NCI-H510A treated with DMSO at 0.1 percent for 48 hours (cell line): ENCODE measurements at regions not wholly inside any gene's neighbourhood (a gene's known extent, or its start where the extent isn't known, plus 50 kb on each side); places are given as distances from the start of the nearest gene placed in this dataset.
"Not testable (repeated sequence)": the region's sequence is repeated elsewhere in the genome, so short reads cannot be mapped to it uniquely, and the experiment has no call there.

Experiments
- DNase-seq: peaks from one replicate; lab custom pipeline; 2025; lab: John Stamatoyannopoulos, UW

DNA sequence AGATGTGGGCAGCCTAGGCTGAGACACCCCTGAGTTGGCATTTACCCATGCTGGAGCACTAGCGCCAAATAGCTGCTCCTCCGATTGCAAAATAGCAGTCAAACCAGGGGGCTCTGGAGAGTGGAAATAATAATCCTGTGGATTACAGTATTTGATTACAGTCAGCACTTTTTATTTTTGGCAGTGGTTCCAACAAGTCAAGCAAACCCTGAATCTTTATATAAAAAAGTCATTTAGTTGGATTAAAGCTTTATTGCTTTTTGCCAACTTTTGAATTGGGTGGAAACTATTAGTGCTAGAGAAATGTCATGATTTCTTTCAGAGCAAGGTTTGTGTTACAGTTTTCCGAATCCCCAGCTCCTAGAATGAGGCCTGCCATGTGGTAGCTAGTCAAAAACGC lies 99.3 kb upstream of the FAM20A start:
- DNase-seq, result no peak

DNA sequence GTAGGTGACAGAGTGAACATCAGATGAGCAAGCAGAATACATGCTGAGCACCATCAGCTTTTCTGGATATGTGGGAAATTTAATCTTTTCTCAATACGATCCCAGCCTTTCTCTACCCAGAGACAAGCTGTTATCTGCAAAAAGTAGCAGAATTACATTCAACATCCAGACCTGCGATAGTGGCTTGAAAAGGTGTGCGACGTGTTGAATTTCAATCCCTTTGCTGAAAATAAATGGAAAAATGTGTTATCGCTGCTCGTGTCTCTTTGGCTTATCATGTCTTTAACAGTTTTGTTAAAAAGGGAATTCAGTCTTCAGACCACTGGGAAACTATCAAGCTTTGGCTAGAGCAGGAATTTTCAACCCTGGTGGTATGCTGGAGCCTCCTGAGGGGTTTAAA lies 98.8 kb upstream of the FAM20A start:
- DNase-seq, result no peak

DNA sequence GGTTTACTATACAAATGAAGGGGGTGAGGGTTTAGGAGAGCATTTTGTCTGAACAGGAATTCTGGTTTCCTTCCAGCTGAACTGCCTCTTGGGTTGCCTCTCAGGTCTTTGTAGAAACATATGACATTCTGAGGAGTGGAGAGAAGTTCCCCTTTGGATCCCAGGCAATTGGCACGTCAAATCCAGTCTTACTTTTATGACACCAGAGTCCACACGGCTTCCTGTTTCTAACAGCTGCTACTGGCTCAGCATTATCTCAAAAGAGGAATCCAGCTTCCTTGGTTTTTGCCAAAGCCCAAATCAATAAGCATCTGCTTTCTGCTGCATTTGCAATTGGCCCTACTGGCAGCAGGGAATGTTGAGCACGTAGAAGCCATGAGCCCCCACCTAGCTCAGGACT lies 97.6 kb upstream of the FAM20A start:
- no peak for DNase-seq

DNA sequence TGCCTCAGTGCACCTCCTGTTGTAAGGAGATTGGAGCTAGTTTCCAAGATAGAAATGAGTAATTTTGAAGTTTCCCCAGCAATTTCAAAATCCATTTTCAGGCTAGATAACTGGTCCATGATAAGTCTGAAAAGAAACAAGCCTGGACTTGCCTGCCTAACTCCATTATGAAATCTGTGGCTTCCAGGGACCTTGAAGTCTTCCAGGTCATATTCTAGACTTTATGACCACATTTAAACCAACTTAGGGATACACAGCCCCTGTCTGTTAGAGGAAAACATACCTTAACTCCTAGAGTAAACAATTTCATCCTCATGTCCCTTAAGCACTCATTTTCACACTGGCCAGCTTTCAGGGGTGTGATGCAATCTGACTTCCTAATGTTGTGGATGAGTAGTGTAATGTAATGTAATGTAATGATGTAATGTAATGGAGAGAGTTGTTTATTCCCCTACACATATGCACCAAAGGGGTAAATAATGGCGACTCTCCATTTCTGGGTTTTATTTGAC lies 96.7 kb upstream of the FAM20A start:
- DNase-seq, result no peak

DNA sequence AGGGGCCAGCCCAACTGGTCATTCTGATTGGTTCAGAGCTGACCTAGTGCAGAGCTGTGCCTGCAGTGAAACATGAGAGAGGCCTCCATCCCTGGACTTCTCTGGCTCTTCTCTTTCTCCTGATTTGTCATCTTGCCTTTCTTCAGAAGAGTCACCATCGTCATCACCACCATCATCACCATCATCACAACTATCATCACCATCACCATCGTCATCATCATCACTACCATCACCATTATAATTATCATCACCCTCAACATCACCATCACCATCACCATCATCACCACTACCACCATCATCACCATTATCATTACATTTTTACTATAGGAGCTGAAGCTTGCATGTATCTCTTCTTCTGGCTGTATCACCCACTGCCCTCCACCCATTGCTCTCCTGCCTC lies 94.5 kb upstream of the FAM20A start:
- no peak for DNase-seq

DNA sequence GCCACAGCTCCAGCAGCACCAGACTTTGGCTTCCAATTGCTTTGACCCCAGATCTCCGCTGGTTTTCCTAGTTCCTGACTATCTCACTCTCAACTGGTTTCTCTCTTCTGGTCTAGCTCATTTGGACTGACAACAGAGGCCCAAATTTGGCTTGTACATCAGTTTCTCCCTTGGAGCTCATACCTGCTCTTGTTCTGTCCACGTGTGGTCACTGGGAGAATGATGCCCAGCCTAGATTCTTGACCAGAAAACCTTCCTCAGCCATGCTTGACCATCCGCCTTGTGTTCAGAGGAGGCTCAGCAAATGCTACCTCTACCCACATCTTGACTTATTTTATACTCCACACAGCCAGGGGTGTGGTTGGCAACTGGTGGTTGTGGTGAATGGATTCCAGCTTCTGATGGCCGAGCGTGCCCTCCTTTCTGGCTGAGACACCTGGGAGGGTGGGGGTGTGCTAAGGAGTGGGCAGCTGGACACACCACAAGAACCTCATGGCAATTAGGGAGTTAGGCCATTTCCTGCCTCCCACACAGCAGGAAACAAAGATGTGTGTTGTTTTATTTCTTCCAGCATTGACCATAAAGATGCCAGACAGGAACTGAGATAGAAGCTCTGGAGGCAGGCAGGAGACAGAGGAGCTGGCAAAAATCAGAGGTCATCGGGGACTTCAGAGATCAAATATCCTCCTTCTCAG lies 93.8 kb upstream of the FAM20A start:
- DNase-seq, result no peak

DNA sequence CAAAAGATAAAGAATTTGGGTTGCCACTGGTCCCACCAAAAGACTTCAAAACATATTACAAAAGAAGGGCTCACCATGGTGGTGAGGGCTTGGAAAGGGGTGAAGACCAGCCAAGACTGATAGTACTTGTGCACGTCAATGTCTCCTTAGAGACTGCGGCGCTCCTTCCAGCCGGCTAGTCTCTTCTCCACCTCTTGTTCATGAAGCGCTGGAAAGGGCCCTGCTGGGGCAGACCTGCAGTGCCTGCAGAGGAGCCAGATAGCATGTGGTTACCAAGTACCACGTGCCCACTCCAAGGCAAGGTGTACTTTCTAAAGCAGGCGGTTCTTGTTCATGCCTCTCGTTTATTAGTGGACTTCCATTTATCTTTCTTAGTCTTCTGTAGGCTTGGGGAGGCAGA lies 92.7 kb upstream of the FAM20A start:
- no peak for DNase-seq

DNA sequence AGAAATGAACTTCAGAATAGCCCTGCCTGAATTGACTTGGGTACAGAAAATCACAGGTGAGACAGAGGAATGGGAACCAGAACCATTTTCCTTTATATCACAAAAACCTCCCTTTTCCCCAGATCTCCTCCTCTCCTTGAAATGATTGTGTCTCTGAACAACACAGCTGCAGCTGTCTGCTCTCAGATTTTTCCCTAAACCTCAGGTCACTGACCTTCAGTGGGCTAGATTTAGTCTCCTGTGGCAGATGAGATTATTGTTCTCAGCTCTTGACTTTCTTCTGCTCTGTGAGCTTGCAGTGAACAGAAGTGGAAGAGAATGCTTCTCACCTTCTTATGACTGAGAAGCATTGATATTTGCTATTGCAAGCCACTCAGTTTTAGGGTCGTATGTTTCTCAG lies 92.3 kb upstream of the FAM20A start:
- no peak for DNase-seq

DNA sequence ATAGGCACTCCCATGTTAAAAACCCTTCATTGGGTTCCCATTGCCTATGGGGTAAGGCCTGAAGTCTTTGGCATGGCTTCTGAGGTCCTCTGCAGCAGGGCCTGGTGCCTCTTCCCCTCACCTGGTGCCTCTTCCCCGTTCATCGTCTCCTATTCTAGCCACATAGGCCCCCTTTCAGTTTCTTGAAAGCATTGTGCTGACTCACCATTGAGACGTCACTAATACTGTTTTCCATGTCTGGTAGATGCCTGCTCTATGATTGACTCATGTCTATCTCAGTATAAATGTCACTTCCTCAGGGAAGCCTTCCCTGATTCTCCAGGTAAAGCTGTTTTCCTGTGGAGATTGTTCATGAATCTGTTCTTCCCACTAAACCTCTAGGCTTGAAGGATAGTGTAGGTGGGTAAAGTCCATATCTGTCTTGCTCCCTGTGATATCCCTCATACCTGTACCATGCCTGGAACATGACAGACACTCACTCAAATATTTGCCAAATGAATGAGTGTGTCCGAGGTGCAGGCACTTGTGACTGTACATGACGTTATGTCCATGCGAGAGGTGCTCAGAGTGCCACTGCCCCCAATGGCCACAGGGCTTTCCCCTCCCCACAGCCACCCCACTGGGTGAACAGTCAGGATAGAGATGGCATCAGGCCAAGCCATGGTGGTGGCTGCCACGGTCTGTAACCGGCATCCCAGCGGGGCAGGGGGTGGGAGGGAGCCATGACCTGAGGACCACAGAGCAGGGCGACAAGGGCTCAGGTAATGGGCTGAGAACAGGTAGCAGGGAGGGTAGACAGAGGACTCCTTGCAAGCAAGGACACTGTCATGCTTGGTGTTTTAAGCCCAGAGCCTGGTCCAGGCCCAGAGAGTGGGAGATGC lies 85.2 kb upstream of the FAM20A start:
- no peak for DNase-seq

DNA sequence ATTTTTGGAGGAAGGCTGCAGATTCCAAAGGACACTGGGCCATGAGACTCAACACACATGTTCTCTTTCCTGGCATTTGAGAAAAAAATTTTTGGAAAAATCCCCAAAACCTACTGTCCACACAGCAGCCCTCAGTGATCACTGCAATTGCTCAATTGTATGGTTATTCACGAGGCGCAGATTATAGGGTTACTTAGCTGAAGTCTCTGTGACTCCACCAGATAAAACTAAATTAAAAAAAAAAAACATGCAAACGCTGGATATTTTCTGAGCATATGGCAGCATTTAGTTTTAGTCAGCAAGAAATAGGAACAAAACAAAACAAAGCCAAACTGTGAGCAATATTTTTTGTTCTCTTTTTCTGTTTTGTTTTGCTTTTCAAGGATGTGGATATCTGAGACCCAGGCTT lies 83.8 kb upstream of the FAM20A start:
- DNase-seq, result no peak

DNA sequence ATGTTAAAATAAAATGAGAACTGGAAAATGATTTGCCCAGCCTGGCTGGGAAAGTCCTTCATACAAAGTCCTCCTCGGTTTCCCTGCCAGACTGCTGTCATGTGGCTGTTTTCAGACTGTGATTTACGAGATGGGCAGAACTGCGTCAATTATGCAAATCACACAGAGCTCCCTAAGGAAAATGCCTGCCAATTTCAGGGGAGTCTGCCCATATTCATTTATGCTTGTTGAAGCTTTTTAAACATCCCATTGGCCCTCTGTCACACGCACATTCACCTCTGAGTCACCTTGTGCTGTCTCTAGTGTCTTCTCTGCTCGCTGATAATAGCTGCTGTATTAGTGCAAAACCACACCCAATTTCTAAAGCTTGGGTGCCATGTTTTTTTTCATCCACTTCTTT lies 81.7 kb upstream of the FAM20A start:
- no peak for DNase-seq

DNA sequence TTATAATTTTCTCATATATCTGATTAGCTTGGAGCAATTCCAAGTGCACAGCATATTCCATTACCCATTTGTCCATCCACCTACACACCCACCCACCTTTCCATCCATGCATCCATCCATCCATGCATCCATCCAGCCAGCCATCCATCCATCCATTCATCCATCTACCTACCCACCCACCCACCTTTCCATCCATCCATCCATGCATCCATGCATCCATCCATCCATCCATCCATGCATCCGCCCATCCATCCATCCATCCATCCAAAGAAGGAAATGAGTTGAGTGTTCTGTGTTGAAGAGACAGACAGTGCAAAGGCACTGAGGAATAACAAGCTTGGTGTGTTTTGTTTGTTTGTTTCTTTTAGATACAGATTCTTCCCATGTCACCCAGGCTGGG lies 78.7 kb upstream of the FAM20A start:
- no peak for DNase-seq

DNA sequence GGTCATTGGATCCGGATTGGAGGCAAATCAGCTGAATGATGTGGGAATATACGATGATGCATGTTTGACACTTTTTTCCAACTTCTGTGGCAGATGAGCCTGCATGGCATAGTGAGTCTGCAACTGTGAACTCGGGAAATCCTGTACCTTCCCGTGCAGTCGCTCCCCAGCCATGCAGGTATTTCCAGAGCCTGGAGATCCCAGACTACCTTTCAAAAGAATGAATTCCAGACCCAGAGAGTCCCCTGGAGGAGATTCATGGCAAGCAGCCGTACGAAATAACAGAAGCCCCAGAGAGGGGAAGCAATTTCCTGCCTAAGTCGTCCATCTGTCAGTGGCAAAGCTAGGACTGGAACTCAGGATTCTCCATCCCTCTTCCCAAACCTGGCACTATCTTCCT lies 75.7 kb upstream of the FAM20A start:
- DNase-seq, result no peak

DNA sequence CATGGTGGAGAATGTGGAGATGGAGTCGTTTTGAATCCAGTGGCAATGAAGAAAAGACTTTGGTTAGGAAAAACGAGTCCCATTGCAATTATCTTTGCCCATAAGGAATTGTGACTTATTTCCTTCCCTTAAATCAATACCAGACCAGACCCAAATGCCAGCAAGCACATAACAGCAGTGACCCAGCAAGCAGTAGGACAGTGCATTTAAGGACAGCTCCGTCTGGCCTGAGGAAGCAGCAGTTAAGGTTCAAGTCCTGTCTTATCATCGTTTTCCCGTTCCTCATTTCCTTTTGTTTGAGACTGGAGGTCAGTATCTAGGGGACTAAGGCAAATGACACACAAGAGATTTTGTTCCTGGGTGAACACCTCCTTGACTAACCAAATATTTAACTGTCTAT lies 74.6 kb upstream of the FAM20A start:
- no peak for DNase-seq

DNA sequence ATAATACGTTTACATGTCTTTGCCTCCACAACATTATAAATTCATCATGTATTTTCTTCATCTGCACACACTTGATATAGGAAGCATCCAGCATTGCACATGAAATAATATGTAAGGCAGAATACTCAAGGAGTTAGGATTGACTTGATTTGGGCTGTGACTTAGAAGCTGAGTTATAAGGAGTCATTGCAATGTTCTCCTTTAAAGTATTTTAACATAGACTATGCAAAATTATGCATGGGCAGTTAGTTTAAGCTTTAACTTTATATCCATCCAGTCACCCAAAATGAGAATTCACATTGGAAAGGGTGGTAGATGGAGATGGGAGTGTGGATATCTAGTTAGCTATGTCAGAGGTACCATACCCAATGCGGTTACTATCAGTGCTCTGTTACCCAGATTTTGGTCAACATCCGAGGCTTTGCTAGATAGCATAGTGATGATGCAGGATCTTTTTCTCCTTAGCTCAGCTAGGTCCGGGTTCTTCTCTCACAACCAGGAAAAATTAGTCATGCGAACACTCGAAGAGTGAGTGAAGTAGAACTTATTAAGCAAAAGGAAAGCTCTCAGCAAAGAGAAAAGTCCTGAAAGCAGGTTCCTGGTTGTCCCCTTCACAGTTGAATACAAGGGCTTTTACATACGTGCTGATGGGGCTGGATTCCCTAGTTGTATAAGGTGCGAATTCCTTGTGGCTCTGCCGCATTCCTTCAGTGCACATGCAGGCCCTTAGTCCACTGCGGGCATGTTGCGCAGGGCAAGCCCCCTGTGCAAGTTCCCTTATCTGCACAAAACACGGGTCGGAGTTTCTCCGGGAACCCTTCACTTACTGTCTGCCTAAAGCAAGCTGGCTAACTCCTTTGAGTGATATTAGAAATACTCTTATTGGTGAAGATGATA lies 73.1 kb upstream of the FAM20A start:
- DNase-seq, result no peak

DNA sequence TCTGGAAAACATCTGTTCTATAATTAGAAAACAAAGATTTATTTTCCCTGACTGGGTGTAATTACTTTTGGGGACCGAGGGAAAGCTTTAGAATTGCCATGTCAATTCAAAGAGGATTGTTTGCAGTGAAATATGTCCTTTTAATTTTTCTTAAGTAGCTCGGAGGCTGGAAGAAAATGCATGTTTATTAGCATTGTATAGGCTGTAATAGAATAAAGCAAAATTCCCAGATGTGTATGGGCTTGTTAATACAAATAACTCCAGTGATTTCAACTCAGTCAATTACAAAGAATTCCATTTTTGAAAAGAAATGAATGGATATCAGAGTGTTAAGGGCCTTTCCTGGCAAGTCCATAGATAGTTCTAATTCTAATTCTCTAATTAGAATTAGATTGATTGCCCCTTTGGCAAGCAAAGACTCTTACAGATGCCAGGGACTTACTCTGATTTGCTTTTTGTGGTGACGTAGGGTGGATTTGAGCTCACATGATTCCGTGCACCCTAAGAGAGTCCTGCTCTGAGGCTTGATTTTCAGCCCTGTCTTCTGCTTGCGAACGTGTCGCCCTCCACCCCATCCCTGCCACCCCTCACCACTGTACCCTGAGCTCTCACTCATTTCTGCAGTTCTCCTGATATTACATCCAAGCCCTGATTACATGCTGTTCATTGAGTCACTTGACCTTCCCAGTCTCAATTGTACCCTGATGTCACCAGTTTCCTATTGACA lies 70.0 kb upstream of the FAM20A start:
- DNase-seq, result no peak

DNA sequence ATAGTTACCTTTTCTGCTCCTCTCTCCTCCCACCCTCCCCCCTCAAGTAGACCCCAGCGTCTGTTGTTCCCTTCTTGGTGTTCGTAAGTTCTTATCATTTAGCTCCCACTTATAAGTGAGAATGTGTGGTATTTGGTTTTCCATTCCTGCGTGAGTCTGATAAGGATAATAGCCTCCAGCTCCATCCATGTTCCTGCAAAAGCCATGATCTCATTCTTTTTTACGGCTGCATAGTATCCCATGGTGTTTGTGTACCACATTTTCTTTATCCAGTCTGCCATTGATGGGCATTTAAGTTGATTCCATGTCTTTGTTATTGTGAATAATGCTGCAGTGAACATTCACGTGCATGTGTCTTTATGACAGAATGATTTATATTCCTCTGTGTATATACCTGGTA lies 65.3 kb upstream of the FAM20A start:
- DNase-seq, result not testable (repeated sequence)

DNA sequence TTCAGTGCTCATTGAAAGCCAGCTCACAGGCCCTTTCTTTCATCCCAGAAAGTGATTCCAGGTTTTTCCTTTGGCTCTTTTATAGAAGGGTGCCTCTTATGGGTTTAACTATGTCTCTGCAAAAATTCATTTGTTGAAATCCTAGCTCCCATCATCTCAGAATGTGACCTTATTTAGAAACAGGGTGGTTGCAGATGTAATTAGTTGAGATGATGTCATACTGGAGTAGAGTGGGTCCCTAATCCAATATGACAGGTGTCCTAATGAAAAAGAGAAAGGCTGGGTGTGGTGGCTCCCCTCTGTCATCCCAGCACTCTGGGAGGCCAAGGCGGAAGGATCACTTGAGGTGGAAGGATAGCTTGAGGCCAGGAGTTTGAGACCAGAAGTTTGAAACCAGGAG lies 64.2 kb upstream of the FAM20A start:
- DNase-seq, result no peak

DNA sequence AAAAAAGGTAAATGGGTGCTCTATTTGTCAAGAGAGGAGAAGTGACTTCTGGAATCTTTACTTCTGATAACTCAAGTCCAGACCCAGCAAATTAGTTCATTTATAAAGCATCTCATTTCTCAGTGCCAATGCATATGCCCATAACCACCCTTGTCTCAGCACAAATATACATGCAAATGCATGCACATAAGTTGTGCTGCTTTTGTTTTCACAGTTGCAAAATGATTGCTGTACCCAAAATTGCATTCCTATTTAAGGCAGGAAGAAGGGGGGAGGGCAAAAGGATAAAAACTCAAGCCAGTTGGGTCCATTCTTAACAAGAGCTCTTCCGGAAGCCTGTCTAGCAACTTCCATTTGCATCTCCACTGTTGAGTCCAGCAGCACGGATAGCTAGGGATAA lies 61.3 kb upstream of the FAM20A start:
- no peak for DNase-seq

DNA sequence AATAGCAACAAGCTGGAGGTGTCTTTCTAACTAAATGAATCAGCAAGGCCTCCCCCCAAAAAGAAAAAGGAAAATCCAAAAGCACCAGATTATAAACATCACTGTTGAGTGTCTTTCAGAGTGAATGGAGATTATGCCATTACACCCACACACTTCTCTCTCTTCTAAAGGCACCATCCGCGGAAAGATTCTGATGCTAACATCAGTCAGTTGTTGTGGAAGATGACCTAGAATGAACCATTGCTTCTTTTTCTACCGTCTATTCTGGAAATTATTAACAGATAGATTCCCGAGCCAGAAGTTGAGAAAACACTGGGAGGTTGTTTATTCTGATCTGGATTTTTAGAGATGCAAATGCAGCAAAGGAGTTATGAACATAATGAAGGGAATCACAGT lies 60.9 kb upstream of the FAM20A start:
- DNase-seq, result no peak

DNA sequence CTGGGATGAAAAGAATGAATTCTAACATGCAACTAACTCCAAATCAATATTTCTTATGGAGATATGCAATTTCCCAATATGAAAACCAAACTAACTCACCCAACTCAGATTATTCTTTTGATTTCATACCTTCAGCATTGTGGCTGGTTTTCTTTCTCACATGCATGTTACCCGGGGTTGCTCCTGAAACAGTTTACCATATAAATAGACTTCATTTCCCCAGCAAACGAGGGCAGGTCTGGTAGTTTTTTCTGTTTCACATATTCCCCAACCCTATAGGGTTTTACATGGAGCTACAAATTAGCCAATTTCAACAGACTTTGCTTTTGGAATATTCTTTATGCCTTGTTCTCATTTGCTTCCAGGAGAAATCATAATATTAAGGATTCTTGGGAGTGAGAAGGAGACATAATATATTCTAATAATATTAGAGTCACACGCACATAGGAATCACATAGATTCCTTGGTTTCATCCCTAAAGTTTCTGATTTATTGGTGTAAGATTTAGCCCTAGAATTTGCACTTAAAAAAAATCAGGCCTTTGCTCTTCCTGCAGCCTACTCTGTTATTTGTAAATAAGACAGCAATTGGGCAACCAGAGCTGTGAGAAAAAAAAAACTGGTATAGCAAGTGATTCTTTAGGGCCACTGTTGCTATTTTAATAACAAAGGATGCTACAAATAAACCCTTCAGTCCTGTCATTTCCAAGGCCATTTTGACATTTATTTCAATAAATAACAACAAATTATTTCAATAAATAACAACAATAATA lies 60.3 kb upstream of the FAM20A start:
- no peak for DNase-seq
